ENCODE measurements at regions not wholly inside any gene's neighbourhood (a gene's known extent, or its start where the extent isn't known, plus 50 kb on each side); places are given as distances from the start of the nearest gene placed in this dataset.

GRCh38 chr4:66658809-66659208 lies 886.5 kb downstream of the CENPC start:
- Histone ChIP-seq H3K4me3 (no peak overlapping the region), H3K36me3 (no peaks in the 10 kb centered on the region)
- WGBS, 2 donors (ENCODE audit: low coverage in 1 of 2), result 38 to 50% methylated on average over 2 of the region's 2 CpGs

GRCh38 chr4:66655505-66655904 lies 889.8 kb downstream of the CENPC start:
- Histone ChIP-seq H3K27me3 (no peaks in the 10 kb centered on the region), H3K27ac (no peak overlapping the region), H3K36me3 (no peaks in the 10 kb centered on the region), H3K9me3 (no peaks in the 10 kb centered on the region), H3K4me1 (no peaks in the 10 kb centered on the region), H3K4me3 (no peak overlapping the region)
- TF ChIP-seq POLR2AphosphoS5 (IDR thresholded peaks at IDR 0.05) (no peak), CTCF (IDR thresholded peaks at IDR 0.05) (no peak), POLR2A (IDR thresholded peaks at IDR 0.05) (no peak), EP300 (IDR thresholded peaks at IDR 0.05) (no peak)
- ATAC-seq, result no peak
- WGBS, 2 donors (ENCODE audit: low coverage in 1 of 2), result 61 to 95% methylated on average over 2 of the region's 2 CpGs

More at GRCh38 chr4:66658809-66659208, 886.5 kb downstream of the CENPC start:
- TF ChIP-seq CTCF (IDR thresholded peaks at IDR 0.05) (no peak), EP300 (IDR thresholded peaks at IDR 0.05) (no peak)
- Histone ChIP-seq H3K4me1 (no peaks in the 10 kb centered on the region), H3K27ac (no peak overlapping the region), H3K27me3 (no peaks in the 10 kb centered on the region), H3K9me3 (no peaks in the 10 kb centered on the region)
- ATAC-seq, result no peak

GRCh38 chr4:66653937-66654336 lies 891.4 kb downstream of the CENPC start:
- H3K4me1 ChIP-seq, result no peaks in the 10 kb centered on the region
- TF ChIP-seq POLR2A (IDR thresholded peaks at IDR 0.05), result no peak
- TF ChIP-seq EP300 (IDR thresholded peaks at IDR 0.05), result no peak
- TF ChIP-seq CTCF (IDR thresholded peaks at IDR 0.05), result no peak
- TF ChIP-seq POLR2AphosphoS5 (IDR thresholded peaks at IDR 0.05), result no peak
- H3K27me3 ChIP-seq, result no peaks in the 10 kb centered on the region
- H3K9me3 ChIP-seq, result no peaks in the 10 kb centered on the region
- no peaks in the 10 kb centered on the region for H3K36me3 ChIP-seq
- no peak overlapping the region for H3K27ac ChIP-seq
- no peak for ATAC-seq
- no peak overlapping the region for H3K4me3 ChIP-seq
- WGBS, 2 donors (ENCODE audit: low coverage in 1 of 2), result 39 to 69% methylated on average over 2 of the region's 2 CpGs

- Histone ChIP-seq H3K4me1 (no peaks in the 10 kb centered on the region), H3K4me3 (no peak overlapping the region), H3K9me3 (no peaks in the 10 kb centered on the region), H3K27ac (no peak overlapping the region), H3K36me3 (no peaks in the 10 kb centered on the region), H3K27me3 (no peaks in the 10 kb centered on the region)
- TF ChIP-seq POLR2A (IDR thresholded peaks at IDR 0.05) (no peak), POLR2AphosphoS5 (IDR thresholded peaks at IDR 0.05) (no peak), EP300 (IDR thresholded peaks at IDR 0.05) (no peak), CTCF (IDR thresholded peaks at IDR 0.05) (no peak)
- WGBS, 2 donors (ENCODE audit: low coverage in 1 of 2), result 82 to 91% methylated on average over 2 of the region's 2 CpGs
- ATAC-seq, result no peak
Observed at GRCh38 chr4:66649236-66649635, 896.1 kb downstream of the CENPC start.

GRCh38 chr4:66647926-66648325 lies 897.4 kb downstream of the CENPC start:
- TF ChIP-seq CTCF (IDR thresholded peaks at IDR 0.05), result no peak
- no peak for TF ChIP-seq EP300 (IDR thresholded peaks at IDR 0.05)
- no peak for TF ChIP-seq POLR2A (IDR thresholded peaks at IDR 0.05)
- TF ChIP-seq POLR2AphosphoS5 (IDR thresholded peaks at IDR 0.05), result no peak
- H3K4me1 ChIP-seq, result no peaks in the 10 kb centered on the region
- no peaks in the 10 kb centered on the region for H3K27me3 ChIP-seq
- WGBS, 2 donors (ENCODE audit: low coverage in 1 of 2), result 61 to 82% methylated on average over 2 to 3 of the region's 3 CpGs
- no peak overlapping the region for H3K27ac ChIP-seq
- H3K4me3 ChIP-seq, result no peak overlapping the region
- no peaks in the 10 kb centered on the region for H3K9me3 ChIP-seq
- ATAC-seq, result no peak
- no peaks in the 10 kb centered on the region for H3K36me3 ChIP-seq
